ENCODE measurements at regions not wholly inside any gene's neighbourhood (a gene's known extent, or its start where the extent isn't known, plus 50 kb on each side); places are given as distances from the start of the nearest gene placed in this dataset.
A peak's percentile ranks its signal among the peaks of the same experiment; 100 is the strongest.

- no peak for FAIRE-seq
These were observed 717.9 kb downstream of the UQCRFS1 start for GRCh38 chr19:28495046-28495445.

- no peak for FAIRE-seq
These were observed 718.5 kb downstream of the UQCRFS1 start for GRCh38 chr19:28494461-28494860.

- no peak for FAIRE-seq
These were observed 719.1 kb downstream of the UQCRFS1 start for GRCh38 chr19:28493884-28494283.

- no peak for FAIRE-seq
These were observed 720.3 kb downstream of the UQCRFS1 start for GRCh38 chr19:28492621-28493020.

- FAIRE-seq = no peak
These were observed 720.8 kb downstream of the UQCRFS1 start for GRCh38 chr19:28492201-28492600.

- no peak for FAIRE-seq
These were observed 723.2 kb downstream of the UQCRFS1 start for GRCh38 chr19:28489776-28490175.

GRCh38 chr19:28489126-28489660 is 723.8 kb downstream of the UQCRFS1 start:
- FAIRE-seq = no peak

DNA sequence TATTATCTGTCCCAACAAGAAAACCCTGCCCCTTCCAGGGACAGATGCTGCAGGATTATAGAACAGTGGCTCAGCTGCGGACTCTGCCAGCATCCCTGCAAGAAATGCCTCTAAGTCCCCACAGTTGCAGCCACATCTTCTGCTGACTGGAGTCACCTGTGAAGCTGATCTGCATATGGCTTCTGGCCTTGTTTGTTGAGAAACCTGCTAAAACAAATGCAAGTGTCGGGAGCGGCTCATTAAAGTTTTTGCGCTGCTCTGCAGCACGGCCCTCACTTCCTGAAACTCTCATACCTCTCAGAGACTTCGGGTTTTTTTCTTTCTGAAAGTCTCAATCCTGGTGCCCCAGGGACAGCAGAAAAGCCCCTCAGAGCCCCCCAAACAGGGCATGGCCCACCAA is 725.0 kb downstream of the UQCRFS1 start:
- no peak for FAIRE-seq

- no peak for FAIRE-seq
These were observed 726.0 kb downstream of the UQCRFS1 start for GRCh38 chr19:28486926-28487325.

DNA sequence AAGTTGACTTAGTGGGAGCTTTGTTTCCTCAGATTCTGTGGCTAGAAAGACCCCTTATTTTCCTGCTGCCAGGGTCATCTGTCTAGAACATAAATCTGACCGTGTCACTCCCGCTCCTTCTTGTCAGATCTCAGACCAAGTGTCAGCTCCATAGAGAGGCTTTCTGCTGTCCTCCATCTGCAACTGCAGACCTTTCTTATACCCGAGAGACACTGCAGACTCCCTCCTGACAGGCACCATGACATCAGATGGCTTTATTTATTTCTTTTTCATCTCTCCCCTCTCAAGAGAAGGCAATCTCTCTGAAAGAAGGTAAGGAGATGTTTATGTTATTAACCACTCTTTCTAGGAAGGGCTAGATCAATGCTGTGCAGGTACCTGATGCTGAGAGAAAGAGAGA is 726.5 kb downstream of the UQCRFS1 start:
- FAIRE-seq = no peak

- FAIRE-seq = no peak
These were observed 727.7 kb downstream of the UQCRFS1 start for GRCh38 chr19:28485292-28485691.

DNA sequence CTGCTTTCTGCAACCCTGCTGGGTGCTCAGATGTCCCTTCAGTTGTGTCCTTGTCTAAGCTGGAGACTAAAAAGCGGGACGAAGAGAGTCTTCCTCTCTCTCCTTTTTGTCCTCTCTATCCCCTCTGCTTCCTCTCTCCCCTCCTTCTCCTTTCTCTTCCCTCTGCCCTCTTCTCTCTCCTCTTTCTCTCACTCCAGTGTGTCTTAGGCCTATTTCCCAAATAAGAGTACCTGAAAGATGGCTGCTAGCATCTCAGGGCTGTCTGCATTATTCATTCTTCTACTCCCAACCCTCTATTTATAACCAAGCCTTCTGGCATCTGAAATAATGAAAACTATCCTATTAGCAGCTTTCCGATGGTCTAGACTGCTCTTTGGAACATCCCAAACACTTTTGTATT is 729.8 kb downstream of the UQCRFS1 start:
- no peak for FAIRE-seq

DNA sequence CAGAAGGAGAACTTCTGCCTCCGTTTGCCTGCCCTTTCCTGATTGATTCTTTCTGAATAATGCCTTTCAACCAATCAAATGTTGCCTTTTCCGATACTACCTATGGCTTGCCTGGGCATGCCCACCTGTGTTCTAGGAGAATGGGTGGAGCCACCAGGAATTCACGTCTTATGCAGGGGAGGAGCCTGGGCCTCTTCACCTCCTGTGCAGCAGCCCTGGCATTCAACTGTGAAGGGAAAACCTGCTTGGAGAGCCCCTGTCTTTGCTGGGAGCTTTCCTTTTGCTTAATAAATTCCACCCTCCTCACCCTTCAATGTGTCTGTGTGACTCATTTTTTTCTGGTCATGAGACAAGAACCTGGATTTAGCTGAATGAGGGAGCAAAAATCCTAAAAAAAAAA is 730.7 kb downstream of the UQCRFS1 start:
- FAIRE-seq = no peak

GRCh38 chr19:28481674-28482073 is 731.3 kb downstream of the UQCRFS1 start:
- FAIRE-seq = no peak

GRCh38 chr19:28475525-28475924 is 737.4 kb downstream of the UQCRFS1 start:
- FAIRE-seq = no peak

DNA sequence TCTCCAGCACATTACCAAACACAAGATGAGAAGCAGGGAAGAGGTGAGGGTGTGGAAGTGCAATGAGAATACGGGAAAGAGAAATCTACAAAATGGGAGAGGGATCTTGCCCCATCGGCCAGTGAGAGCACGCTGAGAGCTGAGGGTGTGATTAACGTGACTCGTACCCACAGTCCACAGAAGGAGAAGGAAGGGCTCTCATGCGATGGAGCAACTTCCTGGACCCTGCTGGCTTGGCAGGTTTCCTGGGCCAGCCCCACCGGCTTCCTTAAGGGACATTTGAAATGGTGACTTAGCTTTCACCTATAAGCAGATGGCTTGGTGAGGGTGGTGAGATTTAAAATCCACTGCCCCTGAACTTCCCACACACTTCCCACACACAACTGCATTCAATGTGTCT is 740.1 kb downstream of the UQCRFS1 start:
- no peak for FAIRE-seq

GRCh38 chr19:28471731-28472510 is 741.0 kb downstream of the UQCRFS1 start:
- FAIRE-seq = no peak

DNA sequence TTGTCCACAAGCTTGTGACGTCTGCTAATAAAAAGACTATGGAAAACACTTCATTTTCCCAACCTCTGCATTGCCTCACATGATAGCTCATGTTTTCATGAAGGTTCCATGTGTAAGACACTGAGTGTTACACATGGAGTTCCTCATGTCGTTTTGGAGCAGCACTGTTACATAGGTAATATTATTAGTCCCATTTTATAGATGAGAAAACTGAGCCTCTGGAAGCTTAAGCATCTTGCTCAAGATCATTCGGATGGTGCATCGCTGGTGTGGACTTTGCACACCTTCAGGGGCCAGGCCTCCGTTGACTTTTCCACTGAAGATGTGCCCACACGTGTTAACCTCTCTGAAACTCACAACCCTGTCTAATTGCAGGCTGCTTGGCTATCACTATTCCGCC is 743.4 kb downstream of the UQCRFS1 start:
- FAIRE-seq = no peak

GRCh38 chr19:28468701-28469459 is 744.1 kb downstream of the UQCRFS1 start:
- no peak for FAIRE-seq

- FAIRE-seq = peak; percentile 26
These were observed 746.6 kb downstream of the UQCRFS1 start for GRCh38 chr19:28466107-28467045.

- no peak for FAIRE-seq
These were observed 747.4 kb downstream of the UQCRFS1 start for GRCh38 chr19:28465371-28466086.

DNA sequence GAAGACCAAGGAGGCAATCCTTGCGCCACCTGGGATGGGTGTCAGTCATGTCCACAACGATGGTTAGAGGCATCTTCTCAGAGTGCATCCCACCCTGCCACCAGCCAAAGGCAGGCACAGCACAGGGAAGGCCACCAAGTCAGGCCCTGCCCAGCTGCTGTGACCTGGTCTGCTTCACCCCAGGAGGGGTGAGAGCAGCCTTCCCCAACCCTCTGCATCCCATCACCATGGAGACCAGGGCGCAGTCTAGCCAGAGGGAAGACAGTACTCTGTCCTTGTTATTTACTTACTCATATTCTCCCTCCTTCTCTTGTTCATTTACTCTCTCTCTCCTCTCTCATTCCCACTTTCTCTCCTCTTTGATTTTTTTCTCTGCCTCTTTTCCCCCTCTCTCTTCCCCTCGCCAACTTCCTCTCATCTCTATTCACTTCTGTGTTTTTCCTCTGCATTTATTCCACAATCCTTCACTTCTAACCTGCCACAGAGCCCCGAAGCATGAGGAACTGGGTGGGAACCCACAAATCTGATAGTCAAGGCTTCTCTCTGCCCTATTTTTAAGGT is 749.4 kb downstream of the UQCRFS1 start:
- no peak for FAIRE-seq

All from TTC549 (cell line).